HEK293 (cell line): ENCODE measurements at regions not wholly inside any gene's neighbourhood (a gene's known extent, or its start where the extent isn't known, plus 50 kb on each side); places are given as distances from the start of the nearest gene placed in this dataset.

Experiments
- CTCF ChIA-PET: fragments of 350-600 bp; formaldehyde crosslinking; extraction: SDS; loops from one replicate; lab custom pipeline; 2021; ENCODE audit warnings: antibody characterized with exemption; lab: Yijun Ruan, JAX
- POLR2A ChIA-PET: fragments of 300-600 bp; formaldehyde crosslinking; extraction: SDS; loops from one replicate; lab custom pipeline; 2020; ENCODE audit warnings: antibody characterized with exemption, inconsistent platforms; lab: Yijun Ruan, JAX
- H3K27ac ChIP-seq: fragments of 200-500 bp; sonication (Bioruptor generic); 2 replicates; pipeline ENCODE4 v1.5.1; 2014; ENCODE audit warnings: low read depth, low read length, control low read depth, inconsistent platforms; ENCODE audit errors: extremely low read depth
- H3K36me3 ChIP-seq, 2 experiments: fragments of 200-500 bp in 1 of 2; sonication (Bioruptor generic) in 1 of 2; 1 replicate in 1 of 2; 2 replicates in 1 of 2; pipeline ENCODE4 v1.5.1; 2014 to 2017; ENCODE audit warnings: inconsistent platforms in 2 of 2, low read length in 2 of 2; ENCODE audit not compliant: control insufficient read depth in 2 of 2, insufficient read depth in 1 of 2
- H3K4me1 ChIP-seq: fragments of 200-500 bp; sonication (Bioruptor generic); 2 replicates; pipeline ENCODE4 v1.5.1; 2014; ENCODE audit warnings: mild to moderate bottlenecking, low read length, inconsistent platforms; ENCODE audit not compliant: control insufficient read depth, insufficient read depth
- H3K4me3 ChIP-seq: 2 replicates; pipeline ENCODE4 v1.5.1; 2011; ENCODE audit warnings: low read depth, mild to moderate bottlenecking, control low read depth, low read length, moderate library complexity
- H3K9me3 ChIP-seq: fragments of 200-500 bp; sonication (Bioruptor generic); 2 replicates; pipeline ENCODE4 v1.5.1; 2014; ENCODE audit warnings: low read depth, low read length, inconsistent platforms; ENCODE audit not compliant: control insufficient read depth, insufficient read depth
- BCL11A ChIP-seq: fragments of 450-650 bp; formaldehyde crosslinking; IDR thresholded peaks from 2 replicates; pipeline ENCODE4 v1.5.1; 2016; ENCODE audit warnings: low read depth, missing biosample characterization, missing genetic modification characterization
- HOXA7 ChIP-seq: sonication (generic); formaldehyde crosslinking; IDR thresholded peaks from 2 replicates; pipeline ENCODE4 v1.8.1; 2022; ENCODE audit warnings: missing genetic modification reagents, borderline replicate concordance
- REPIN1 ChIP-seq: fragments of 450-650 bp; formaldehyde crosslinking; IDR thresholded peaks from 2 replicates; pipeline ENCODE4 v1.5.1; 2017; ENCODE audit warnings: missing biosample characterization, missing genetic modification characterization, low read depth
- ZBTB1 ChIP-seq: fragments of 450-650 bp; formaldehyde crosslinking; IDR thresholded peaks from 2 replicates; pipeline ENCODE4 v1.5.1; 2016; ENCODE audit warnings: missing biosample characterization, missing genetic modification characterization
- ZIC2 ChIP-seq: fragments of 450-650 bp; formaldehyde crosslinking; IDR thresholded peaks from 2 replicates; pipeline ENCODE4 v1.5.1; 2016; ENCODE audit warnings: missing biosample characterization, missing genetic modification characterization
- ZNF140 ChIP-seq: fragments of 450-650 bp; formaldehyde crosslinking; IDR thresholded peaks from 2 replicates; pipeline ENCODE4 v1.5.1; 2016; ENCODE audit warnings: missing biosample characterization, missing genetic modification characterization
- ZNF175 ChIP-seq: fragments of 450-650 bp; formaldehyde crosslinking; IDR thresholded peaks from 2 replicates; pipeline ENCODE4 v1.5.1; 2016; ENCODE audit warnings: missing biosample characterization, missing genetic modification characterization
- ZNF211 ChIP-seq: fragments of 450-650 bp; formaldehyde crosslinking; IDR thresholded peaks from 2 replicates; pipeline ENCODE4 v1.5.1; 2016; ENCODE audit warnings: low read depth, missing biosample characterization, missing genetic modification characterization
- ZNF26 ChIP-seq: fragments of 450-650 bp; formaldehyde crosslinking; IDR thresholded peaks from 2 replicates; pipeline ENCODE4 v1.5.1; 2016; ENCODE audit warnings: missing biosample characterization, missing genetic modification characterization
- ZNF266 ChIP-seq: fragments of 450-650 bp; formaldehyde crosslinking; IDR thresholded peaks from 2 replicates; pipeline ENCODE4 v1.5.1; 2016; ENCODE audit warnings: missing biosample characterization, missing genetic modification characterization, low read depth
- ZNF335 ChIP-seq: fragments of 450-650 bp; formaldehyde crosslinking; conservative IDR thresholded peaks from 2 replicates; pipeline ENCODE4 v1.5.1; 2016; ENCODE audit warnings: missing biosample characterization, missing genetic modification characterization
- ZNF37A ChIP-seq: fragments of 450-650 bp; IDR thresholded peaks from 2 replicates; pipeline ENCODE4 v1.5.1; 2018; ENCODE audit warnings: missing biosample characterization, missing genetic modification characterization
- ZNF394 ChIP-seq: fragments of 450-650 bp; formaldehyde crosslinking; IDR thresholded peaks from 2 replicates; pipeline ENCODE4 v1.5.1; 2016; ENCODE audit warnings: missing biosample characterization, missing genetic modification characterization, mild to moderate bottlenecking, moderate library complexity, borderline replicate concordance
- ZNF416 ChIP-seq: fragments of 450-650 bp; formaldehyde crosslinking; IDR thresholded peaks from 2 replicates; pipeline ENCODE4 v1.5.1; 2016; ENCODE audit warnings: missing biosample characterization, missing genetic modification characterization
- ZNF433 ChIP-seq: fragments of 450-650 bp; formaldehyde crosslinking; IDR thresholded peaks from 2 replicates; pipeline ENCODE4 v1.5.1; 2016; ENCODE audit warnings: missing biosample characterization, missing genetic modification characterization, low read depth
- ZNF473 ChIP-seq: fragments of 450-650 bp; formaldehyde crosslinking; IDR thresholded peaks from 2 replicates; pipeline ENCODE4 v1.5.1; 2017; ENCODE audit warnings: missing biosample characterization, missing genetic modification characterization
- ZNF48 ChIP-seq: fragments of 450-650 bp; formaldehyde crosslinking; IDR thresholded peaks from 2 replicates; pipeline ENCODE4 v1.5.1; 2016; ENCODE audit warnings: missing biosample characterization, missing genetic modification characterization
- ZNF510 ChIP-seq: fragments of 450-650 bp; formaldehyde crosslinking; IDR thresholded peaks from 2 replicates; pipeline ENCODE4 v1.5.1; 2018; ENCODE audit warnings: mild to moderate bottlenecking, missing genetic modification characterization, missing biosample characterization; ENCODE audit not compliant: insufficient replicate concordance
- ZNF76 ChIP-seq: fragments of 450-650 bp; formaldehyde crosslinking; IDR thresholded peaks from 2 replicates; pipeline ENCODE4; 2016; ENCODE audit warnings: low read depth, missing biosample characterization, missing genetic modification characterization, borderline replicate concordance
- ZNF768 ChIP-seq: fragments of 450-650 bp; formaldehyde crosslinking; IDR thresholded peaks from 2 replicates; pipeline ENCODE4 v1.5.1; 2018; ENCODE audit warnings: missing biosample characterization, mild to moderate bottlenecking, missing genetic modification characterization
- ZNF777 ChIP-seq: fragments of 450-650 bp; formaldehyde crosslinking; IDR thresholded peaks from 2 replicates; pipeline ENCODE4 v1.5.1; 2017; ENCODE audit warnings: missing biosample characterization, missing genetic modification characterization, borderline replicate concordance
- ZSCAN18 ChIP-seq: fragments of 450-650 bp; formaldehyde crosslinking; IDR thresholded peaks from 2 replicates; pipeline ENCODE4 v1.5.1; 2016; ENCODE audit warnings: missing biosample characterization, missing genetic modification characterization
- ZSCAN5A ChIP-seq: fragments of 450-650 bp; formaldehyde crosslinking; IDR thresholded peaks from 2 replicates; pipeline ENCODE4 v1.5.1; 2016; ENCODE audit warnings: missing biosample characterization, missing genetic modification characterization

- CTCF ChIA-PET = no interaction called here
- POLR2A ChIA-PET = no interaction called here
- no peak overlapping the region for H3K27ac ChIP-seq
- TF ChIP-seq ZNF510 (tag by site-specific recombination) (no peak), ZNF175 (tag by site-specific recombination) (no peak), ZNF394 (tag by site-specific recombination) (no peak), BCL11A (tag by site-specific recombination) (no peak), ZNF37A (tag by site-specific recombination) (no peak), ZNF76 (no peak), ZNF26 (tag by site-specific recombination) (no peak)
- TF ChIP-seq, all 188 proteins: peak for 0
- H3K4me1 ChIP-seq = no peaks in the 10 kb centered on the region
- no peak overlapping the region for H3K4me3 ChIP-seq
- no peaks in the 10 kb centered on the region for H3K9me3 ChIP-seq
- H3K36me3 ChIP-seq = no peaks in the 10 kb centered on the region
Observed at GRCh38 chr4:127446427-127446885, 186.3 kb upstream of the INTU start.

GRCh38 chr4:127448986-127449385 is 183.8 kb upstream of the INTU start:
- H3K4me3 ChIP-seq = no peak overlapping the region
- H3K36me3 ChIP-seq = no peaks in the 10 kb centered on the region
- no peak overlapping the region for H3K27ac ChIP-seq
- ChIA-PET CTCF (no interaction called here), POLR2A (no interaction called here)
- H3K4me1 ChIP-seq = no peaks in the 10 kb centered on the region
- TF ChIP-seq ZBTB1 (tag by site-specific recombination) (no peak), ZIC2 (tag by site-specific recombination) (no peak), ZNF140 (tag by site-specific recombination) (no peak), ZSCAN18 (tag by site-specific recombination) (no peak), ZNF768 (tag by site-specific recombination) (no peak)
- no peaks in the 10 kb centered on the region for H3K9me3 ChIP-seq

- TF ChIP-seq BCL11A (tag by site-specific recombination) = no peak
- no peak for TF ChIP-seq REPIN1 (tag by site-specific recombination)
- no peak for TF ChIP-seq ZNF416 (tag by site-specific recombination)
- TF ChIP-seq HOXA7 = no peak
- ChIA-PET POLR2A (no interaction called here), CTCF (interaction anchor here (0.6 kb wide), 1 partner anchor 226 kb away, joined by 3 read pairs; no protein-coding TSS in a partner anchor)
- Histone ChIP-seq H3K9me3 (no peaks in the 10 kb centered on the region), H3K4me3 (no peak overlapping the region), H3K36me3 (no peaks in the 10 kb centered on the region), H3K27ac (no peak overlapping the region), H3K4me1 (no peaks in the 10 kb centered on the region)
Observed at GRCh38 chr4:127449449-127449848, 183.3 kb upstream of the INTU start.

GRCh38 chr4:127450276-127450675 is 182.5 kb upstream of the INTU start:
- ChIA-PET CTCF (interaction anchor here (0.7 kb wide), 1 partner anchor 284 kb away, joined by 3 read pairs; no protein-coding TSS in a partner anchor), POLR2A (no interaction called here)
- Histone ChIP-seq H3K36me3 (no peaks in the 10 kb centered on the region), H3K9me3 (no peaks in the 10 kb centered on the region), H3K4me1 (no peaks in the 10 kb centered on the region), H3K4me3 (no peak overlapping the region), H3K27ac (no peak overlapping the region)
- TF ChIP-seq ZNF335 (no peak), ZNF211 (tag by site-specific recombination) (no peak), ZNF433 (tag by site-specific recombination) (no peak), ZNF48 (tag by site-specific recombination) (no peak), ZNF266 (tag by site-specific recombination) (no peak), ZNF473 (tag by site-specific recombination) (no peak), ZNF777 (tag by site-specific recombination) (no peak), ZSCAN5A (no peak)
